Parathyroid adenoma (tissue), 2 donors: ENCODE measurements at regions not wholly inside any gene's neighbourhood (a gene's known extent, or its start where the extent isn't known, plus 50 kb on each side); places are given as distances from the start of the nearest gene placed in this dataset.

ENCODE experiments used
- H2AFZ ChIP-seq: fragments of 300-600 bp; sonication (generic); one replicate; pipeline ENCODE4 v1.7.0; 2017; ENCODE audit warnings: antibody characterized with exemption, mild to moderate bottlenecking
- H3K27ac ChIP-seq: fragments of 300-600 bp; sonication (generic); one replicate; pipeline ENCODE4 v1.7.0; 2017
- H3K27me3 ChIP-seq: fragments of 300-600 bp; sonication (generic); one replicate; pipeline ENCODE4 v1.7.0; 2017; ENCODE audit warnings: low read length; ENCODE audit not compliant: control insufficient read depth, insufficient read depth
- H3K36me3 ChIP-seq: fragments of 300-600 bp; sonication (generic); one replicate; pipeline ENCODE4 v1.7.0; 2017; ENCODE audit warnings: low read length; ENCODE audit not compliant: control insufficient read depth, insufficient read depth
- H3K4me1 ChIP-seq: fragments of 300-600 bp; sonication (generic); one replicate; pipeline ENCODE4 v1.7.0; 2017; ENCODE audit warnings: control low read depth
- H3K4me2 ChIP-seq: fragments of 300-600 bp; sonication (generic); one replicate; pipeline ENCODE4 v1.7.0; 2017; ENCODE audit warnings: low read length
- H3K4me3 ChIP-seq: fragments of 300-600 bp; sonication (generic); one replicate; pipeline ENCODE4 v1.7.0; 2017; ENCODE audit warnings: low read depth, low read length
- H3K79me2 ChIP-seq: fragments of 300-600 bp; sonication (generic); one replicate; pipeline ENCODE4 v1.7.0; 2017; ENCODE audit warnings: control low read depth
- H3K9ac ChIP-seq: fragments of 300-600 bp; sonication (generic); one replicate; pipeline ENCODE4 v1.7.0; 2017; ENCODE audit warnings: mild to moderate bottlenecking
- H3K9me3 ChIP-seq: fragments of 300-600 bp; sonication (generic); one replicate; pipeline ENCODE4 v1.7.0; 2017; ENCODE audit warnings: low read length; ENCODE audit not compliant: control insufficient read depth
- TF ChIP-seq, protein P1 (sequence below): fragments of 300-600 bp; sonication (generic); IDR thresholded peaks from one replicate; pipeline ENCODE4 v1.7.0; 2017; ENCODE audit warnings: antibody characterized with exemption, mild to moderate bottlenecking
- donor health status: primary hyperparathyroidism.

DNA sequence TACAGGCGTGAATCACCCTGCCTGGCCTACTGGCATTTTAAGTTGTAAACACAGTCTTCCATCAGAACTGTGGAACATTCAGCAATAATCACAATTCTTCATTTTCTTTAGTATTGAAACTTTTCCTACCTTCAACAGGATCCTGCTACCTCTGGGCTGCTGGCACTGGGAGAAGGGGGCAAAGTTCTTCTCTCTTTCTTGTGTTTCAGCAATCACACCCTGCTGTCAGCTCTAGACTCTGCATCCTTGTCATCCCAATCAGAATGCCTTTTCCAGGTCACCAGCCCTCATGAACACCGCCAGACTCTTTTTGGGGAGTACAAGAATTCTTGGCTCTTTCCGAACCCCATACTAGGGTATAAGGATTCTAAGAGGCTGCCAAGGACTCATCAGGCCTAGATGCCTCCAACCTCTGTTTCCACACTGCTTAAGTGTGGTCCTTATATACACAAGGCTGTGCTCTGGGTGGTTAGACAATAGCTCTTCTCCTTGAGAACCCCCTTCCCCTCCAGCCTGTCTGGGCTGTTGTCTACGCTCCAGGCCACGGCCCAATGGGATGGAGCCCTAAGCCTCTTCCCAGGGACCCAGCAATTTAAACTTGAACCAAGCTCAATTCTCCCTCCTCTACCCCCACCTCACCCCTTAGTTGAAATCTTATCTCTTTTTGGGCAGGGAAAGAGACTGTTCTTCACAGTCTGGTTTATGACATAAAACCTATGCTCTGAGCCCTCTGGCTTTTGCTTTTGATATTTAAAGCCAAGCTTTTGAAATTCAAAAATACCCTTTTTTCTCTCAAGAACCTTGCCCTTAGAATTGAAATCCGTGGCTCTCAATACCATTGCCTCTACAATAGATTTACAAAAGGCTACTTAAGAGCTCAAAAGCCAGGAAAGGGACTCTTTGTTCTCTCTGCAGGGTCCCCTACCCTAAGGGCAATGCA, 327.4 kb downstream of the BUD13 start:
- Histone ChIP-seq H3K79me2 (no peaks in the 10 kb centered on the region), H3K4me1 (no peaks in the 10 kb centered on the region), H3K27ac (no peak overlapping the region), H3K9me3 (no peaks in the 10 kb centered on the region), H3K27me3 (no peaks in the 10 kb centered on the region), H3K4me3 (no peak overlapping the region), H3K9ac (no peak overlapping the region), H3K4me2 (no peak overlapping the region), H3K36me3 (no peaks in the 10 kb centered on the region), H2AFZ (no peak overlapping the region)
- TF ChIP-seq, protein P1, sequence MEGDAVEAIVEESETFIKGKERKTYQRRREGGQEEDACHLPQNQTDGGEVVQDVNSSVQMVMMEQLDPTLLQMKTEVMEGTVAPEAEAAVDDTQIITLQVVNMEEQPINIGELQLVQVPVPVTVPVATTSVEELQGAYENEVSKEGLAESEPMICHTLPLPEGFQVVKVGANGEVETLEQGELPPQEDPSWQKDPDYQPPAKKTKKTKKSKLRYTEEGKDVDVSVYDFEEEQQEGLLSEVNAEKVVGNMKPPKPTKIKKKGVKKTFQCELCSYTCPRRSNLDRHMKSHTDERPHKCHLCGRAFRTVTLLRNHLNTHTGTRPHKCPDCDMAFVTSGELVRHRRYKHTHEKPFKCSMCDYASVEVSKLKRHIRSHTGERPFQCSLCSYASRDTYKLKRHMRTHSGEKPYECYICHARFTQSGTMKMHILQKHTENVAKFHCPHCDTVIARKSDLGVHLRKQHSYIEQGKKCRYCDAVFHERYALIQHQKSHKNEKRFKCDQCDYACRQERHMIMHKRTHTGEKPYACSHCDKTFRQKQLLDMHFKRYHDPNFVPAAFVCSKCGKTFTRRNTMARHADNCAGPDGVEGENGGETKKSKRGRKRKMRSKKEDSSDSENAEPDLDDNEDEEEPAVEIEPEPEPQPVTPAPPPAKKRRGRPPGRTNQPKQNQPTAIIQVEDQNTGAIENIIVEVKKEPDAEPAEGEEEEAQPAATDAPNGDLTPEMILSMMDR = no peak

GRCh38 chr11:116442238-116442752, 330.5 kb downstream of the BUD13 start:
- no peak overlapping the region for H3K27ac ChIP-seq
- H3K9me3 ChIP-seq = no peaks in the 10 kb centered on the region
- no peaks in the 10 kb centered on the region for H3K4me1 ChIP-seq
- H3K27me3 ChIP-seq = no peaks in the 10 kb centered on the region
- TF ChIP-seq, protein P1 = no peak
- no peak overlapping the region for H3K9ac ChIP-seq
- H3K4me2 ChIP-seq = no peak overlapping the region
- H3K36me3 ChIP-seq = no peaks in the 10 kb centered on the region
- no peak overlapping the region for H3K4me3 ChIP-seq
- no peaks in the 10 kb centered on the region for H3K79me2 ChIP-seq
- H2AFZ ChIP-seq = no peak overlapping the region

DNA sequence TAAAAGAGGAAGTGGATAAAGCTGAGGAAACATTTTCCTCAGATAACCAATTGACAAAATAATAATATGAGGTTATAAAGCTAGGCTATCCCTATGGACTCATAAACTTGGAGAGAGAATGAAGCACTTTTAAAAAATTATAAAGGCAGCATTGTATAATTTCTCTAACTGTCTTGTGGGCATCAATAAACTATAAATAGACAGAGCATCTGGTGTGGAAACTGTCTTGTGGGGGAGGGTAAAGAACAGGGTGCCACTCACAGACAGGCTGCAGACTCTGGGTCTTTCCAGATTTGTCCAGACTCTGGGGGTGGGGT, 333.5 kb downstream of the BUD13 start:
- H3K79me2 ChIP-seq = no peaks in the 10 kb centered on the region
- H3K9ac ChIP-seq = no peak overlapping the region
- H3K36me3 ChIP-seq = no peaks in the 10 kb centered on the region
- H3K27me3 ChIP-seq = no peaks in the 10 kb centered on the region
- no peak overlapping the region for H2AFZ ChIP-seq
- no peak overlapping the region for H3K4me2 ChIP-seq
- TF ChIP-seq, protein P1 = no peak
- H3K9me3 ChIP-seq = no peaks in the 10 kb centered on the region
- no peak overlapping the region for H3K4me3 ChIP-seq
- H3K27ac ChIP-seq = no peak overlapping the region
- H3K4me1 ChIP-seq = no peaks in the 10 kb centered on the region

DNA sequence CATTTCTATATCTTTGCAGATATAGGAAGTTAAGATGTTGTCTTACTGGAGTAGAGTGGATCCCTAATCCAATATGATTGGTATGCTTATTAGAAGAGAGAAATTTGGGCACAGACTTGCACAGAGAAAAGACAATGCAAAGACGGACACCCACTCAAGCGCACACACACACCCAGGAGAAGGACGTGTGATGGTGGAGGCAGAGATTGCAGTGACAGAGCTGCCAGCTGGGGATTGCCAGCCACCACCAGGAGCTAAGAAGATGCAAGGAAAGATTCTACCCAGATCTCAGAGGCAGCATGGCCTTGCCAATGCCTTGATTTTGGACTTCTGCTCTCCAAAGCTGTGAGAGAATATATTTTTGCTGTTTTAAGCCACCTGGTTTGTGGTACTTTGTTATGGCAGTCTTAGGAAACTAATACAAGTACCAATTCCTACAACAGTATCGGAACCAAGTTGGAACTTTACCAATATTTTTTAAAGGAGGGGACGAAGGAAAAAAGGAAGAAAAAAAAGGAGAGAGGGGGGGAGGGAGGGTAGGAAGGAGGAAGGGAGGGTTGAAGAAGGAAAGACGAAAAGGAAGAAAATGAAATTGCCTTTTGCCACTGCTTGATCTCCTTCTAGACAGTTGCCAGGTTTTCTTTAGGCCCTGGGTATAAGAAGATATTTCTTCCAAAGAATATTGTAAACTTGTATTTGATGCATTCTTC, 334.0 kb downstream of the BUD13 start:
- Histone ChIP-seq H3K4me3 (no peak overlapping the region), H3K9me3 (no peaks in the 10 kb centered on the region), H3K36me3 (no peaks in the 10 kb centered on the region), H3K27me3 (no peaks in the 10 kb centered on the region), H3K4me2 (no peak overlapping the region), H3K27ac (no peak overlapping the region), H3K79me2 (no peaks in the 10 kb centered on the region), H2AFZ (no peak overlapping the region), H3K4me1 (no peaks in the 10 kb centered on the region), H3K9ac (no peak overlapping the region)
- TF ChIP-seq, protein P1 = no peak
